IMR-90 (cell line): ENCODE measurements at regions not wholly inside any gene's neighbourhood (a gene's known extent, or its start where the extent isn't known, plus 50 kb on each side); places are given as distances from the start of the nearest gene placed in this dataset.
A peak's percentile ranks its signal among the peaks of the same experiment; 100 is the strongest.

Experiments used
- ATAC-seq: fragments of 200-7000 bp; cut with Tn5 transposase; 2 replicates; pipeline ENCODE4 v1.9.1; 2020; ENCODE audit warnings: low read depth, mild to moderate bottlenecking, moderate library complexity
- BruUV-seq: library from RNA; stranded (reverse); fragments of 400-500 nt; replicated peaks from 2 replicates; lab custom pipeline; 2021; lab: Mats Ljungman, UMichigan
- CTCF ChIA-PET: fragments of 300-600 bp; formaldehyde crosslinking; extraction: SDS; loops from one replicate; lab custom pipeline; 2021; ENCODE audit warnings: antibody characterized with exemption; lab: Yijun Ruan, JAX
- POLR2A ChIA-PET: fragments of 300-600 bp; sonication (Branson Sonifier 250); formaldehyde crosslinking; loops from one replicate; lab custom pipeline; 2022; ENCODE audit warnings: antibody characterized with exemption; ENCODE audit not compliant: unreplicated experiment; lab: Charles Lee
- DNase-seq: peaks from one replicate; pipeline ENCODE4 v3.0.0; 2013
- H2AFZ ChIP-seq: replicated peaks from 2 replicates; pipeline ENCODE3; 2013; ENCODE audit warnings: low read length, mild to moderate bottlenecking; ENCODE audit not compliant: poor library complexity
- H2AK5ac ChIP-seq: 2 replicates; pipeline ENCODE4 v1.6.1; 2013; ENCODE audit warnings: low read depth, low read length, inconsistent platforms
- H2AK9ac ChIP-seq: replicated peaks from 2 replicates; pipeline ENCODE3; 2013; ENCODE audit warnings: mild to moderate bottlenecking, low read depth, low read length, moderate library complexity; ENCODE audit not compliant: poor library complexity
- H2BK120ac ChIP-seq: 2 replicates; pipeline ENCODE4 v1.6.1; 2013; ENCODE audit warnings: low read depth, low read length, inconsistent platforms
- H2BK15ac ChIP-seq: 3 replicates; pipeline ENCODE4 v1.6.1; 2013; ENCODE audit warnings: low read depth, low read length, inconsistent platforms
- H2BK20ac ChIP-seq: 2 replicates; pipeline ENCODE4 v1.6.1; 2013; ENCODE audit warnings: low read depth, mild to moderate bottlenecking, inconsistent platforms, low read length, moderate library complexity
- H2BK5ac ChIP-seq: 2 replicates; pipeline ENCODE4 v1.6.1; 2013; ENCODE audit warnings: mild to moderate bottlenecking, low read depth, low read length, inconsistent platforms; ENCODE audit not compliant: poor library complexity, severe bottlenecking
- H3K14ac ChIP-seq: replicated peaks from 2 replicates; pipeline ENCODE4 v1.6.1; 2013; ENCODE audit warnings: low read depth, low read length, inconsistent platforms
- H3K18ac ChIP-seq: 2 replicates; pipeline ENCODE4 v1.6.1; 2013; ENCODE audit warnings: low read depth, low read length, control low read depth
- H3K23ac ChIP-seq: 2 replicates; pipeline ENCODE4 v1.6.1; 2013; ENCODE audit warnings: low read depth, low read length, inconsistent platforms
- H3K27ac ChIP-seq: 2 replicates; pipeline ENCODE4 v1.5.1; 2013; ENCODE audit warnings: mild to moderate bottlenecking, control low read depth, low read length; ENCODE audit not compliant: insufficient read depth
- H3K27me3 ChIP-seq: 2 replicates; pipeline ENCODE4 v1.6.1; 2013; ENCODE audit warnings: low read length; ENCODE audit not compliant: control insufficient read depth, insufficient read depth
- H3K36me3 ChIP-seq: 2 replicates; pipeline ENCODE4 v1.6.1; 2013; ENCODE audit warnings: low read length, mixed read lengths; ENCODE audit not compliant: control insufficient read depth, insufficient read depth
- H3K4ac ChIP-seq: 2 replicates; pipeline ENCODE4 v1.6.1; 2013; ENCODE audit warnings: low read depth, low read length, inconsistent platforms
- H3K4me1 ChIP-seq: 2 replicates; pipeline ENCODE4 v1.6.1; 2013; ENCODE audit warnings: low read length, mixed read lengths; ENCODE audit not compliant: control insufficient read depth, insufficient read depth
- H3K4me2 ChIP-seq: 2 replicates; pipeline ENCODE4 v1.6.1; 2013; ENCODE audit warnings: low read depth, mild to moderate bottlenecking, control low read depth, low read length, moderate library complexity
- H3K4me3 ChIP-seq: 2 replicates; pipeline ENCODE4 v1.5.1; 2013; ENCODE audit warnings: low read depth, mild to moderate bottlenecking, control low read depth, low read length, moderate library complexity; ENCODE audit not compliant: insufficient read depth
- H3K56ac ChIP-seq: 2 replicates; pipeline ENCODE4 v1.6.1; 2013; ENCODE audit warnings: low read length, inconsistent platforms; ENCODE audit not compliant: insufficient read depth; ENCODE audit errors: extremely low read depth
- H3K79me1 ChIP-seq, 2 experiments: 2 replicates each; pipeline ENCODE4 v1.6.1; 2013; ENCODE audit warnings: low read length in 2 of 2, inconsistent platforms in 1 of 2, low read depth in 1 of 2
- H3K9ac ChIP-seq: 2 replicates; pipeline ENCODE4 v1.6.1; 2013; ENCODE audit warnings: low read depth, low read length, control low read depth
- H3K9me1 ChIP-seq: 2 replicates; pipeline ENCODE4 v1.6.1; 2013; ENCODE audit warnings: low read length, inconsistent platforms; ENCODE audit not compliant: insufficient read depth
- H3K9me3 ChIP-seq: 2 replicates; pipeline ENCODE4 v1.6.1; 2013; ENCODE audit warnings: low read length; ENCODE audit not compliant: control insufficient read depth, insufficient read depth
- H4K20me1 ChIP-seq: 2 replicates; pipeline ENCODE4 v1.6.1; 2013; ENCODE audit warnings: low read length, inconsistent platforms; ENCODE audit not compliant: insufficient read depth
- H4K5ac ChIP-seq: 2 replicates; pipeline ENCODE4 v1.6.1; 2013; ENCODE audit warnings: mild to moderate bottlenecking, low read depth, low read length, control low read depth
- H4K8ac ChIP-seq, 2 experiments: 2 replicates each; pipeline ENCODE4 v1.6.1; 2013; ENCODE audit warnings: low read depth in 2 of 2, low read length in 2 of 2, control low read depth in 1 of 2, inconsistent platforms in 1 of 2
- H4K91ac ChIP-seq: 2 replicates; pipeline ENCODE4 v1.6.1; 2013; ENCODE audit warnings: low read depth, low read length, inconsistent platforms; ENCODE audit not compliant: insufficient read depth
- CEBPB ChIP-seq: IDR thresholded peaks from 2 replicates; pipeline ENCODE4 v1.6.1; 2012; ENCODE audit warnings: low read depth, low read length, improper control_type of control experiment
- FOS ChIP-seq: fragments of 150-350 bp; IDR thresholded peaks from 2 replicates; pipeline ENCODE4 v1.6.1; 2016; ENCODE audit warnings: low read depth, low read length
- MAZ ChIP-seq: IDR thresholded peaks from 2 replicates; pipeline ENCODE4 v1.6.1; 2012; ENCODE audit warnings: low read depth, mild to moderate bottlenecking, low read length, improper control_type of control experiment, moderate library complexity, borderline replicate concordance
- MXI1 ChIP-seq: IDR thresholded peaks from 2 replicates; pipeline ENCODE4 v1.6.1; 2012; ENCODE audit warnings: low read depth, mild to moderate bottlenecking, low read length, moderate library complexity, borderline replicate concordance
- NFE2L2 ChIP-seq: fragments of 150-350 bp; IDR thresholded peaks from 2 replicates; pipeline ENCODE4 v1.6.1; 2016; ENCODE audit warnings: low read depth, mild to moderate bottlenecking, low read length
- WGBS, 2 experiments: methylation state at CpG; one replicate each; pipeline versions ENCODE4 v1.1.5 to v1.1.7; 2013; ENCODE audit warnings: missing lambda C conversion rate in 2 of 2; ENCODE audit not compliant: insufficient read length in 1 of 2; ENCODE audit errors: extremely low coverage in 2 of 2; 5-methylcytosine and 5-hydroxymethylcytosine counted together
- dilution Hi-C: fragments of 300-500 bp; cut with HindIII; formaldehyde crosslinking; loops from one replicate; pipeline ENCODE4 v1.14.3; 2018; ENCODE audit warnings: low sequenced_read_pairs; ENCODE audit not compliant: unreplicated experiment
- in situ Hi-C: fragments of 300-500 bp; cut with MboI; formaldehyde crosslinking; loops from 3 replicates; pipeline ENCODE4 v1.14.3; 2019; ENCODE audit warnings: low sequenced_read_pairs, inconsistent platforms, mixed read lengths
- intact Hi-C: fragments of 100-400 bp; cut with micrococcal nuclease; formaldehyde crosslinking; loops from 2 replicates; pipeline ENCODE4 v1.10.0; 2022
- TF ChIP-seq, protein P1 (sequence below): conservative IDR thresholded peaks from 2 replicates; pipeline ENCODE4 v1.5.1; 2012; ENCODE audit warnings: mild to moderate bottlenecking, low read depth, low read length, improper control_type of control experiment
- TF ChIP-seq, protein P2 (sequence below): fragments of 150-350 bp; IDR thresholded peaks from 2 replicates; pipeline ENCODE4 v1.6.1; 2017; ENCODE audit warnings: mild to moderate bottlenecking, antibody characterized with exemption, low read length, low read depth

DNA sequence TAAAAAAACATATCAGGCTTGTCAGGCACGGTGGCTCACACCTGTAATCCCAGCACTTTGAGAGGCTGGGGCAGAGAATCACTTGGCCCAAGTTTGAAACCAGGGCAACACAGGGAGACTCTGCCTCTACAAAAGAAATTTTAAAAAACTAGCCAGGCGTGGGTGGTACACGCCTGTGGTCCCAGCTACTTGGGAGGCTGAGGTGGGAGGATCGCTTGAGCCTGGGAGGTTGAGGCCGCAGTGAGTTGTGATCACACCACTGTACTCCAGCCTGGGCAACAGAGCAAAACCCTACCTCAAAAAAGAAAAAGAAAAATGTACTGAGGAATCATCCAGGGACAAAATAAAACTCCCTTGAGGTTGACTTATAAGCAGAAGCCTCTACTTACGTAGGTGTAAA is 149.9 kb upstream of the KLF14 start:
- POLR2A ChIA-PET, result interaction anchor here (0.5 kb wide), 1 partner anchor 86 kb away, joined by 6 read pairs; no protein-coding TSS in a partner anchor
- peaks cover 80% of the 10 kb centered on the region for H3K36me3 ChIP-seq

More for the DNA sequence above, 149.9 kb upstream of the KLF14 start:
- Histone ChIP-seq H2AK5ac (no peak overlapping the region), H4K20me1 (peaks cover 94% of the 10 kb centered on the region), H3K9ac (no peak overlapping the region), H2BK5ac (peak overlapping the region; percentile 89), H3K79me1 (peaks cover 9 to 68% of the 10 kb centered on the region in 2 experiments), H4K91ac (no peak overlapping the region), H3K9me3 (no peaks in the 10 kb centered on the region), H2BK120ac (no peak overlapping the region), H3K18ac (no peak overlapping the region), H3K14ac (0 out of 2 replicates have a peak overlapping the region, but pooled peaks have one; percentile 18), H3K4me1 (peaks cover 48% of the 10 kb centered on the region), H3K4me3 (no peak overlapping the region), H3K56ac (no peak overlapping the region), H2BK15ac (no peak overlapping the region), H2BK20ac (no peak overlapping the region), H4K8ac (peak overlapping the region in 1 of 2 experiments; percentile 71; a peak in 1 of 4 replicates), H3K9me1 (peaks cover 32% of the 10 kb centered on the region), H3K27me3 (no peaks in the 10 kb centered on the region), H3K27ac (peak overlapping the region; percentile 40; the same call in 1 of the 2 replicates), H2AFZ (no peak overlapping the region), H3K23ac (0 out of 2 replicates have a peak overlapping the region, but pooled peaks have one; percentile 41), H4K5ac (no peak overlapping the region), H2AK9ac (no peak overlapping the region), H3K4me2 (no peak overlapping the region), H3K4ac (no peak overlapping the region)
- dilution Hi-C loops, result no loop called here
- in situ Hi-C loops, result no loop called here
- TF ChIP-seq CEBPB, result no peak
- no peak for TF ChIP-seq MAZ
- TF ChIP-seq, protein P1, sequence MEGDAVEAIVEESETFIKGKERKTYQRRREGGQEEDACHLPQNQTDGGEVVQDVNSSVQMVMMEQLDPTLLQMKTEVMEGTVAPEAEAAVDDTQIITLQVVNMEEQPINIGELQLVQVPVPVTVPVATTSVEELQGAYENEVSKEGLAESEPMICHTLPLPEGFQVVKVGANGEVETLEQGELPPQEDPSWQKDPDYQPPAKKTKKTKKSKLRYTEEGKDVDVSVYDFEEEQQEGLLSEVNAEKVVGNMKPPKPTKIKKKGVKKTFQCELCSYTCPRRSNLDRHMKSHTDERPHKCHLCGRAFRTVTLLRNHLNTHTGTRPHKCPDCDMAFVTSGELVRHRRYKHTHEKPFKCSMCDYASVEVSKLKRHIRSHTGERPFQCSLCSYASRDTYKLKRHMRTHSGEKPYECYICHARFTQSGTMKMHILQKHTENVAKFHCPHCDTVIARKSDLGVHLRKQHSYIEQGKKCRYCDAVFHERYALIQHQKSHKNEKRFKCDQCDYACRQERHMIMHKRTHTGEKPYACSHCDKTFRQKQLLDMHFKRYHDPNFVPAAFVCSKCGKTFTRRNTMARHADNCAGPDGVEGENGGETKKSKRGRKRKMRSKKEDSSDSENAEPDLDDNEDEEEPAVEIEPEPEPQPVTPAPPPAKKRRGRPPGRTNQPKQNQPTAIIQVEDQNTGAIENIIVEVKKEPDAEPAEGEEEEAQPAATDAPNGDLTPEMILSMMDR, result no peak
- TF ChIP-seq, protein P2, sequence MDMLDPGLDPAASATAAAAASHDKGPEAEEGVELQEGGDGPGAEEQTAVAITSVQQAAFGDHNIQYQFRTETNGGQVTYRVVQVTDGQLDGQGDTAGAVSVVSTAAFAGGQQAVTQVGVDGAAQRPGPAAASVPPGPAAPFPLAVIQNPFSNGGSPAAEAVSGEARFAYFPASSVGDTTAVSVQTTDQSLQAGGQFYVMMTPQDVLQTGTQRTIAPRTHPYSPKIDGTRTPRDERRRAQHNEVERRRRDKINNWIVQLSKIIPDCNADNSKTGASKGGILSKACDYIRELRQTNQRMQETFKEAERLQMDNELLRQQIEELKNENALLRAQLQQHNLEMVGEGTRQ, result no peak
- TF ChIP-seq MXI1, result no peak
- TF ChIP-seq NFE2L2, result no peak
- TF ChIP-seq FOS, result no peak
- DNase-seq (no peak), ATAC-seq (no peak)
- CTCF ChIA-PET, result interaction anchor here (0.7 to 1.9 kb wide), 2 partner anchors 13 to 185 kb away, joined by 4 to 5 read pairs; no protein-coding TSS in a partner anchor
- WGBS, 2 experiments, result 100% methylated on average over 1 of the region's 6 CpGs; no CpG with 5 or more reads in 1 of the 2 experiments
- no TSS peak for BruUV-seq
- intact Hi-C loops, result no loop called here
